A673 (cell line): ENCODE measurements at regions not wholly inside any gene's neighbourhood (a gene's known extent, or its start where the extent isn't known, plus 50 kb on each side); places are given as distances from the start of the nearest gene placed in this dataset.

Experiments used
- BruUV-seq: library from RNA; stranded (reverse); fragments of 400-500 nt; replicated peaks from 2 replicates; lab custom pipeline; 2021; lab: Mats Ljungman, UMichigan
- CTCF ChIA-PET: fragments of 300-600 bp; sonication (Branson Sonifier 250); formaldehyde crosslinking; loops from one replicate; lab custom pipeline; 2022; ENCODE audit warnings: antibody characterized with exemption; lab: Charles Lee
- POLR2A ChIA-PET: fragments of 300-600 bp; sonication (Branson Sonifier 250); formaldehyde crosslinking; loops from one replicate; lab custom pipeline; 2022; ENCODE audit warnings: antibody characterized with exemption; ENCODE audit not compliant: low non-redundant PET; lab: Charles Lee
- DNase-seq: peaks from one replicate; pipeline ENCODE4 v3.0.0-alpha.2; 2015; ENCODE audit warnings: low spot score
- H3K27ac ChIP-seq: fragments of 200-600 bp; sonication (generic); 2 replicates; pipeline ENCODE4 v1.5.1; 2016; ENCODE audit warnings: mixed run types, low read depth, mild to moderate bottlenecking, mixed read lengths, antibody characterized with exemption, low read length; ENCODE audit not compliant: poor library complexity, severe bottlenecking
- H3K27me3 ChIP-seq: fragments of 200-600 bp; sonication (generic); replicated peaks from 2 replicates; pipeline ENCODE4 v1.6.1; 2017; ENCODE audit warnings: mixed run types, low read depth, mild to moderate bottlenecking, mixed read lengths, antibody characterized with exemption, low read length; ENCODE audit not compliant: insufficient read depth, poor library complexity
- H3K36me3 ChIP-seq: fragments of 200-600 bp; sonication (generic); 2 replicates; pipeline ENCODE4 v1.6.1; 2016; ENCODE audit warnings: mixed run types, mild to moderate bottlenecking, mixed read lengths, antibody characterized with exemption, low read length; ENCODE audit not compliant: insufficient read depth, poor library complexity, severe bottlenecking
- H3K4me1 ChIP-seq: fragments of 200-600 bp; sonication (generic); 2 replicates; pipeline ENCODE4 v1.6.1; 2017; ENCODE audit warnings: mixed run types, mild to moderate bottlenecking, mixed read lengths, antibody characterized with exemption, low read length; ENCODE audit not compliant: insufficient read depth, poor library complexity, severe bottlenecking
- H3K4me3 ChIP-seq: fragments of 200-600 bp; sonication (generic); 2 replicates; pipeline ENCODE4 v1.5.1; 2016; ENCODE audit warnings: low read depth, mixed run types, mild to moderate bottlenecking, mixed read lengths, low read length; ENCODE audit not compliant: poor library complexity, severe bottlenecking
- H3K9me3 ChIP-seq: fragments of 200-600 bp; sonication (generic); 2 replicates; pipeline ENCODE4 v1.6.1; 2016; ENCODE audit warnings: mixed run types, low read depth, mild to moderate bottlenecking, mixed read lengths, antibody characterized with exemption, low read length; ENCODE audit not compliant: poor library complexity, severe bottlenecking
- CTCF ChIP-seq: fragments of 300-800, 200-600 bp; sonication (generic); conservative IDR thresholded peaks from 2 replicates; pipeline ENCODE4 v1.5.1; 2017; ENCODE audit warnings: low read depth, mild to moderate bottlenecking, antibody characterized with exemption, low read length, moderate library complexity, mixed read lengths
- EZH2 ChIP-seq: fragments of 200-600 bp; sonication (generic); IDR thresholded peaks from 2 replicates; pipeline ENCODE4 v1.6.1; 2017; ENCODE audit warnings: borderline replicate concordance, low read depth, mild to moderate bottlenecking, mixed read lengths, antibody characterized with exemption, low read length; ENCODE audit not compliant: poor library complexity, severe bottlenecking
- intact Hi-C: fragments of 100-400 bp; cut with micrococcal nuclease; formaldehyde crosslinking; loops from one replicate; pipeline ENCODE4 v1.10.0; 2022; ENCODE audit not compliant: unreplicated experiment

GRCh38 chr12:114852976-114853529, 169.1 kb upstream of the TBX3 start:
- BruUV-seq: no TSS peak
- CTCF ChIA-PET: no interaction called here
- TF ChIP-seq EZH2 (no peak), CTCF (no peak)
- H3K9me3 ChIP-seq: peaks cover 11% of the 10 kb centered on the region
- H3K4me3 ChIP-seq: no peak overlapping the region
- H3K4me1 ChIP-seq: no peaks in the 10 kb centered on the region
- POLR2A ChIA-PET: no interaction called here
- no peaks in the 10 kb centered on the region for H3K27me3 ChIP-seq
- intact Hi-C loops: no loop called here
- DNase-seq: no peak
- no peak overlapping the region for H3K27ac ChIP-seq
- H3K36me3 ChIP-seq: no peaks in the 10 kb centered on the region

DNA sequence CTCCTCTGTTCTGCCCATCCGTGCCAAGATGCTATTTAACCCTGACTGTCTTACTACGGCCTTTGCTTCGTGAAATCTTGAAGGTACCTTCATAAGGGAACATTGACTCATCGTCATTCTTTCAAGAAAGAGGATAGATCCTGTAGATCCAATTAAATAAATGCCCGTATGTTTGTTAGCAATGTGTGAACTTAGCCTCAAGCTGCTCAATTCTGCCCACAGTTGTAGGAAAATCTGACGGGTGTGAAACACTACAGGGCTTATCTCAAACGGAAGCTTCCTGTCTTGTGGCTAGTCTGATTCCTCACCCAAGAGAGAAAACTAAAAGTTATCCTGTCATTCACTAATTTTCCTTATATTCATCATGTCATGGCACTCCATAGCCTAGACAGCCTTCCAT, 168.0 kb upstream of the TBX3 start:
- Histone ChIP-seq H3K27me3 (no peaks in the 10 kb centered on the region), H3K36me3 (no peaks in the 10 kb centered on the region), H3K9me3 (peaks cover 4% of the 10 kb centered on the region), H3K27ac (no peak overlapping the region), H3K4me1 (no peaks in the 10 kb centered on the region), H3K4me3 (no peak overlapping the region)
- CTCF ChIA-PET: no interaction called here
- no TSS peak for BruUV-seq
- intact Hi-C loops: no loop called here
- no peak for DNase-seq
- POLR2A ChIA-PET: no interaction called here
- TF ChIP-seq EZH2 (no peak), CTCF (no peak)

GRCh38 chr12:114850661-114851275, 166.8 kb upstream of the TBX3 start:
- no TSS peak for BruUV-seq
- Histone ChIP-seq H3K4me3 (no peak overlapping the region), H3K36me3 (no peaks in the 10 kb centered on the region), H3K27me3 (no peaks in the 10 kb centered on the region), H3K9me3 (peaks cover 4% of the 10 kb centered on the region), H3K27ac (no peak overlapping the region), H3K4me1 (no peaks in the 10 kb centered on the region)
- ChIA-PET POLR2A (no interaction called here), CTCF (no interaction called here)
- TF ChIP-seq CTCF: no peak
- no peak for TF ChIP-seq EZH2
- no peak for DNase-seq
- intact Hi-C loops: no loop called here
